SK-N-SH treated with all-trans-retinoic acid at 6 μM for 48 hours (cell line): ENCODE measurements at regions not wholly inside any gene's neighbourhood (a gene's known extent, or its start where the extent isn't known, plus 50 kb on each side); places are given as distances from the start of the nearest gene placed in this dataset.

Experiments used
- ARNTL ChIP-seq: fragments of 450-650 bp; formaldehyde crosslinking; IDR thresholded peaks from 2 replicates; pipeline ENCODE4 v1.5.0; 2020; ENCODE audit warnings: low read depth, mild to moderate bottlenecking, moderate library complexity, borderline replicate concordance
- BACH2 ChIP-seq: fragments of 250-450 bp; sonication (Bioruptor Pico); IDR thresholded peaks from 2 replicates; pipeline ENCODE4 v1.9.0; 2021; ENCODE audit warnings: mild to moderate bottlenecking, borderline replicate concordance
- ISL1 ChIP-seq: fragments of 250-450 bp; sonication (Bioruptor Pico); IDR thresholded peaks from 2 replicates; pipeline ENCODE4 v2.1.2; 2022; ENCODE audit warnings: mild to moderate bottlenecking, moderate library complexity
- OSR1 ChIP-seq: fragments of 250-450 bp; sonication (Bioruptor Pico); IDR thresholded peaks from 2 replicates; pipeline ENCODE4 v1.8.0; 2022; ENCODE audit warnings: moderate library complexity, mild to moderate bottlenecking, inconsistent platforms
- PATZ1 ChIP-seq: fragments of 250-450 bp; sonication (Bioruptor Pico); IDR thresholded peaks from 2 replicates; pipeline ENCODE4 v1.8.0; 2020; ENCODE audit warnings: mild to moderate bottlenecking, moderate library complexity, borderline replicate concordance
- POU6F1 ChIP-seq: fragments of 250-450 bp; sonication (Bioruptor Pico); IDR thresholded peaks from 2 replicates; pipeline ENCODE4 v1.8.0; 2021; ENCODE audit warnings: low read depth, mild to moderate bottlenecking, moderate library complexity, borderline replicate concordance
- PPARA ChIP-seq: fragments of 250-450 bp; sonication (Bioruptor Pico); IDR thresholded peaks from 2 replicates; pipeline ENCODE4 v1.5.0; 2020; ENCODE audit warnings: mild to moderate bottlenecking, borderline replicate concordance
- TF ChIP-seq, protein P1 (sequence below): fragments of 250-450 bp; sonication (Bioruptor Pico); IDR thresholded peaks from 2 replicates; pipeline ENCODE4 v1.5.1; 2020; ENCODE audit warnings: low read depth, mild to moderate bottlenecking, moderate library complexity

GRCh38 chr9:79268806-79269205 lies 303.0 kb upstream of the TLE4 start:
- TF ChIP-seq POU6F1 (CRISPR knock-in tag) (no peak), ARNTL (no peak), BACH2 (CRISPR knock-in tag) (no peak), PATZ1 (CRISPR knock-in tag) (no peak), OSR1 (CRISPR knock-in tag) (no peak), ISL1 (CRISPR knock-in tag) (no peak), PPARA (no peak)
- TF ChIP-seq, protein P1, sequence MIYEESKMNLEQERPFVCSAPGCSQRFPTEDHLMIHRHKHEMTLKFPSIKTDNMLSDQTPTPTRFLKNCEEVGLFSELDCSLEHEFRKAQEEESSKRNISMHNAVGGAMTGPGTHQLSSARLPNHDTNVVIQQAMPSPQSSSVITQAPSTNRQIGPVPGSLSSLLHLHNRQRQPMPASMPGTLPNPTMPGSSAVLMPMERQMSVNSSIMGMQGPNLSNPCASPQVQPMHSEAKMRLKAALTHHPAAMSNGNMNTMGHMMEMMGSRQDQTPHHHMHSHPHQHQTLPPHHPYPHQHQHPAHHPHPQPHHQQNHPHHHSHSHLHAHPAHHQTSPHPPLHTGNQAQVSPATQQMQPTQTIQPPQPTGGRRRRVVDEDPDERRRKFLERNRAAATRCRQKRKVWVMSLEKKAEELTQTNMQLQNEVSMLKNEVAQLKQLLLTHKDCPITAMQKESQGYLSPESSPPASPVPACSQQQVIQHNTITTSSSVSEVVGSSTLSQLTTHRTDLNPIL (CRISPR knock-in tag), result no peak
